Heart right ventricle (tissue), 16 donors: ENCODE measurements at regions not wholly inside any gene's neighbourhood (a gene's known extent, or its start where the extent isn't known, plus 50 kb on each side); places are given as distances from the start of the nearest gene placed in this dataset.
A peak's percentile ranks its signal among the peaks of the same experiment; 100 is the strongest.

Experiments
- ATAC-seq, 8 donors: fragments of 200-7000 bp; cut with Tn5 transposase; one replicate each; pipeline ENCODE4 v1.9.1; 2020; ENCODE audit warnings: mild to moderate bottlenecking in 8 of 8, moderate library complexity in 8 of 8, moderate number of reproducible peaks in 1 of 8
- DNase-seq, 2 donors: peaks; one replicate each; pipeline ENCODE4 v3.0.0-alpha.2; 2020
- H3K27ac ChIP-seq, 10 donors: fragments of 200-600 bp; sonication (generic) in 2 of 10; one replicate each; pipeline versions ENCODE4 v1.5.0 to v1.8.0; 2020 to 2022; ENCODE audit warnings: mild to moderate bottlenecking in 3 of 10
- H3K27me3 ChIP-seq, 7 donors: fragments of 200-600 bp; one replicate each; pipeline ENCODE4 v1.8.0; 2021 to 2022; ENCODE audit warnings: mild to moderate bottlenecking in 2 of 7
- H3K36me3 ChIP-seq, 9 donors: fragments of 200-600 bp; sonication (generic) in 1 of 9; one replicate each; pipeline versions ENCODE4 v1.5.0 to v1.8.0; 2020 to 2022; ENCODE audit warnings: mild to moderate bottlenecking in 2 of 9
- H3K4me1 ChIP-seq, 9 donors: fragments of 200-600 bp; sonication (generic) in 1 of 9; one replicate each; pipeline versions ENCODE4 v1.5.0 to v1.8.0; 2020 to 2022; ENCODE audit warnings: mild to moderate bottlenecking in 4 of 9
- H3K4me3 ChIP-seq, 10 donors: fragments of 200-600 bp; sonication (generic) in 2 of 10; one replicate each; pipeline versions ENCODE4 v1.5.0 to v1.8.0; 2020 to 2022; ENCODE audit warnings: mild to moderate bottlenecking in 7 of 10, moderate library complexity in 2 of 10
- H3K9me3 ChIP-seq, 11 donors: fragments of 200-600 bp in 10 of 11; sonication (generic) in 2 of 11; one replicate each; pipeline versions ENCODE4 v1.5.0 to v1.8.0; 2013 to 2022; ENCODE audit warnings: mild to moderate bottlenecking in 2 of 11, control low read depth in 1 of 11, moderate library complexity in 1 of 11
- WGBS, 2 donors: extraction: QIAGEN DNeasy Blood & Tissue Kit; methylation state at CpG; one replicate each; pipeline ENCODE4 v1.1.7; 2013; ENCODE audit warnings: inconsistent platforms in 1 of 2; 5-methylcytosine and 5-hydroxymethylcytosine counted together
- intact Hi-C, 10 donors: fragments of 100-400 bp; cut with DNase I; formaldehyde crosslinking; loops; one replicate each; pipeline versions ENCODE4 v1.11.1 to v1.14.2; 2022
- TF ChIP-seq, protein P1 (sequence below), 9 donors: fragments of 200-600 bp; sonication (generic) in 2 of 9; IDR thresholded peaks; one replicate each; pipeline versions ENCODE4 v1.5.0 to v1.8.0; 2021 to 2022; ENCODE audit warnings: antibody characterized with exemption in 9 of 9, mild to moderate bottlenecking in 5 of 9, moderate library complexity in 1 of 9
- donor health status: Arrhythmogenic right ventricular cardiomyopathy.
- donor health status: ischemic (EF 13 %, LVEDD 7.1; RV severe dilation, severe dysfunction).
- donor health status: healthy with polysubstance abuse.
- donor health status: DM: no; HTN: yes; CAD: no.
- donor health status: DM: no; HTN: no; CAD: no.
- donor health status: ischemic (EF 25% LVEDD 6.9; RV normal size, moderate dysfunction).
- donor health status: ischemic (EF 25% LVEDD 5.7; RV mildly dilated, moderate dysfunction).
- donor health status: healthy.
- donor health status: DM: yes; HTN: yes; CAD: no.
- donor health status: Ischemic cardiomyopathy.
- donor health status: ischemic (EF 35%, LVEDD 5.7; RV mildly dilated, moderate dysfunction).
- donor health status: nonischemic (EF 11% LVEDD 7.7; RV severe dilation, severe dysfunction).
- donor health status: DM: yes; HTN: yes; CAD: no.
- donor health status: PGD.
- donor health status: ischemic (EF 29% LVEDD 5.4; RV normal size, mild dysfunction).
- donor health status: nonischemic (EF 23%, LVEDD 6.1; RV moderate dilation, normal function).

DNA sequence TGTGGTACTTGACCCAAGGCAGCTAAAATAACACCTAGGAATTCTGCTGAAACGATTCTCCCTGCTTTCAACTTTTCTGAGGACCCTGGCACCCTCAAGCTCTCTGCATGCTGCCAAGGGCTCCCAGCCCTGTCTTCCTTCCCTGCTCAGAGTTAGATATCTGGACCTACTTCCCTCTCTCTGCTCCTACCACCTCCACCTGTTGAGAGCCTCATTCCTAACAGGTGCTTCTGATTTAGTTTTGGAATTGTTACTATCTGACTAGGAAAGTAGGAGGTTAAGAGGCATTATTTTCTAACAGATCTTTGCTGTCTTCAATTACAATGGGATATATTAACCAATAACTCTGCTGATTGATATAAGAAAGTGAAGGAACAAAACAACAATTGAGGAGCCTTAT, 253.8 kb downstream of the FZD1 start:
- TF ChIP-seq, protein P1, sequence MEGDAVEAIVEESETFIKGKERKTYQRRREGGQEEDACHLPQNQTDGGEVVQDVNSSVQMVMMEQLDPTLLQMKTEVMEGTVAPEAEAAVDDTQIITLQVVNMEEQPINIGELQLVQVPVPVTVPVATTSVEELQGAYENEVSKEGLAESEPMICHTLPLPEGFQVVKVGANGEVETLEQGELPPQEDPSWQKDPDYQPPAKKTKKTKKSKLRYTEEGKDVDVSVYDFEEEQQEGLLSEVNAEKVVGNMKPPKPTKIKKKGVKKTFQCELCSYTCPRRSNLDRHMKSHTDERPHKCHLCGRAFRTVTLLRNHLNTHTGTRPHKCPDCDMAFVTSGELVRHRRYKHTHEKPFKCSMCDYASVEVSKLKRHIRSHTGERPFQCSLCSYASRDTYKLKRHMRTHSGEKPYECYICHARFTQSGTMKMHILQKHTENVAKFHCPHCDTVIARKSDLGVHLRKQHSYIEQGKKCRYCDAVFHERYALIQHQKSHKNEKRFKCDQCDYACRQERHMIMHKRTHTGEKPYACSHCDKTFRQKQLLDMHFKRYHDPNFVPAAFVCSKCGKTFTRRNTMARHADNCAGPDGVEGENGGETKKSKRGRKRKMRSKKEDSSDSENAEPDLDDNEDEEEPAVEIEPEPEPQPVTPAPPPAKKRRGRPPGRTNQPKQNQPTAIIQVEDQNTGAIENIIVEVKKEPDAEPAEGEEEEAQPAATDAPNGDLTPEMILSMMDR (IDR thresholded peaks at IDR 0.05), result no peak
- H3K9me3 ChIP-seq, result peaks cover 0 to 16% (median 0%) of the 10 kb centered on the region in 11 donors
- WGBS, 2 donors, result 74 to 86% methylated on average over 1 of the region's 1 CpG

DNA sequence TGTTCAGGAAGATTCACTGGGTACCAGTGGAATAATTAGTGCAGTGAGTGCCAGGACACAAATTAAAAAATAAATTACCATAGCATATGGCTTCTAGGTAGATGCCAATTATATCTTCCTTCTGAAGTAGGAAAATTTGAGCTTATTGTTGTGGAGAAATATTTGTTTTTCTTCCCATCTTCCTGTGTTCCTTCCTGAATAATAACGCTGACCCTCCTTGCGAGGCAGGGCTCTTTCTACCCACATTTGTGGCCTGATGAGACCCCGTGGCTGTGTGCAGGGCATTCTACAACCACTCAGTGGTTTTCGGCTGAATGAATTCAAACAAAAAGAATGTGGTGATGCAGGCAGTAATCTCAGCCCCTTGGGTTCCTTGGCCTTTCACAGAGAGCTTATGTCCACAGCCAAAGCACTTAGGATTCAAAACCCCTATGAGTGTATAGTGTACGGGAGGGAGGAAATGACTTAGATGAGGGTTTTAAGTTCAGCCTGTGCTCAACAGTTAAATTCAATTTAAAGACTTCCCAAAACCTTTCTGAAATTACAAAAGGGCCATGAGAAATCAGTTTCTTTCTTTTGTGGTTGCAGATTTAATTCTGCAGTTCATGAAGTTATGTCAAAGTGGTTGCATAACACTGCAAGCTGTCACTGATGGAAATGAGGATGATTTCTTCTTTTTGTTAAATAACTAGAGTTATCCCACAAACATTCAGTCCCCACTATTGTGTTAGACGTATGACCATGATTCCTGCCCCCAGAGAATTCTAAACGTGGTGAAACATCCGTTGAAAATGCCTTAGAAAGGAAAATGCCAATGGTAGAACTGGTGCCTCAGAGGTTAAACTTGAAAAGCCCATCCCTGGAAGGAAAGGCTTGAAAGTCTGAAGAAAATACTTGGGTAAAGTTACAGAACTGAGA, 255.3 kb downstream of the FZD1 start:
- H3K9me3 ChIP-seq, result peaks cover 0 to 16% (median 0%) of the 10 kb centered on the region in 11 donors
- peaks cover 0 to 18% (median 0%) of the 10 kb centered on the region in 9 donors for H3K4me1 ChIP-seq
- TF ChIP-seq, protein P1 (IDR thresholded peaks at IDR 0.05), result no peak
- intact Hi-C loops, result no loop called here
- no peaks in the 10 kb centered on the region for H3K36me3 ChIP-seq
- peak overlapping the region in 1 of 10 donors; percentile 15 for H3K27ac ChIP-seq
- WGBS, 2 donors, result 54 to 62% methylated on average over 8 of the region's 8 CpGs
- H3K27me3 ChIP-seq, result no peaks in the 10 kb centered on the region
- DNase-seq (no peak), ATAC-seq (no peak)
- no peak overlapping the region for H3K4me3 ChIP-seq

More for the DNA sequence above, 253.8 kb downstream of the FZD1 start:
- ATAC-seq (no peak), DNase-seq (no peak)
- H3K4me3 ChIP-seq, result no peak overlapping the region
- intact Hi-C loops, result no loop called here
- H3K27me3 ChIP-seq, result no peaks in the 10 kb centered on the region
- no peaks in the 10 kb centered on the region for H3K36me3 ChIP-seq
- peaks cover 0 to 18% (median 0%) of the 10 kb centered on the region in 9 donors for H3K4me1 ChIP-seq
- H3K27ac ChIP-seq, result no peak overlapping the region

- Histone ChIP-seq H3K4me1 (peaks cover 0 to 18% (median 0%) of the 10 kb centered on the region in 9 donors), H3K36me3 (no peaks in the 10 kb centered on the region), H3K4me3 (no peak overlapping the region), H3K27me3 (no peaks in the 10 kb centered on the region), H3K9me3 (peaks cover 0 to 16% (median 0%) of the 10 kb centered on the region in 11 donors), H3K27ac (no peak overlapping the region)
- DNase-seq, result no peak
- TF ChIP-seq, protein P1 (IDR thresholded peaks at IDR 0.05), result no peak
- intact Hi-C loops, result no loop called here
- ATAC-seq, result no peak
- WGBS, 2 donors, result 60 to 67% methylated on average over 1 of the region's 1 CpG
Measured at GRCh38 chr7:91520645-91521044, 256.4 kb downstream of the FZD1 start.

DNA sequence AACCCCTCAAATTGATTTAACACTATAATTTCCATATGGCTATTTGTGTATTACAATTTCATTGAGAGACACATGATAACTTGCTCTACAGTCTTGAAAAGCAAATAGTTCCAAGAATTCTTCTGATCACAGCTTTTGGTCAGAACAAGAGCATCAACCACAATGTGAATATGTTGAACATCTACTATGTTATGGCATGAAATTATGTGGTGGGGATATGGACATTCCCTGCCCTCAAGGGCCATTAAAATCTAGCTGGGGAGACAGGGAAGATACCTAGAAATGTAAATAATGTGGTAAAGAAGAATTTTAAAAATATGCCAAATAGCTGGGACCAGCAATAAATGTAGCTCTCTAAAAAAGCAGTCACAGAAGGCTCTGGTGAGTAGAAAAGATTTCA, 262.2 kb downstream of the FZD1 start:
- TF ChIP-seq, protein P1 (IDR thresholded peaks at IDR 0.05), result no peak
- no peak for DNase-seq
- H3K4me1 ChIP-seq, result no peaks in the 10 kb centered on the region

More for the DNA sequence above, 262.2 kb downstream of the FZD1 start:
- intact Hi-C loops, result no loop called here
- Histone ChIP-seq H3K27ac (no peak overlapping the region), H3K27me3 (no peaks in the 10 kb centered on the region), H3K36me3 (no peaks in the 10 kb centered on the region), H3K4me3 (no peak overlapping the region), H3K9me3 (peaks cover 0 to 31% (median 0%) of the 10 kb centered on the region in 11 donors)
- ATAC-seq, result no peak
